ENCODE measurements at regions not wholly inside any gene's neighbourhood (a gene's known extent, or its start where the extent isn't known, plus 50 kb on each side); places are given as distances from the start of the nearest gene placed in this dataset.

DNA sequence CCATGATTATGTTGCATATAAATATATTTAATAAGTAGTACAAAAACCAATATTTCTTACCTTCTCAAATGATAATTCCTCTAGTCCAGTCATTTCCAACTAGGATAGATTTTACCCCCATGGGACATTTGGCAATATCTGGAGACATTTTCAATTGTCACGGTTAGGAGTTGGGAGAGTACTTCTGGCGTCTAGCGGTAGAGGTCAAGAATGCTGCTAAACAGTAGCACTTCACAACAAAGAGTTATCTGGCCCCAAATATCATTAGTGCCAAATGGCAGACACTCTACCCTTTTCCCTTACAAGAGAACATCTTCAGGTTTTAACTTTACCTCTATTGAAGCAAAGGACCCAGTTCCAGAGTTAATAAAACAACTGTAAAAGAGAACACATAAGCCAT lies 168.1 kb downstream of the FAT4 start:
- TF ChIP-seq, protein P1, sequence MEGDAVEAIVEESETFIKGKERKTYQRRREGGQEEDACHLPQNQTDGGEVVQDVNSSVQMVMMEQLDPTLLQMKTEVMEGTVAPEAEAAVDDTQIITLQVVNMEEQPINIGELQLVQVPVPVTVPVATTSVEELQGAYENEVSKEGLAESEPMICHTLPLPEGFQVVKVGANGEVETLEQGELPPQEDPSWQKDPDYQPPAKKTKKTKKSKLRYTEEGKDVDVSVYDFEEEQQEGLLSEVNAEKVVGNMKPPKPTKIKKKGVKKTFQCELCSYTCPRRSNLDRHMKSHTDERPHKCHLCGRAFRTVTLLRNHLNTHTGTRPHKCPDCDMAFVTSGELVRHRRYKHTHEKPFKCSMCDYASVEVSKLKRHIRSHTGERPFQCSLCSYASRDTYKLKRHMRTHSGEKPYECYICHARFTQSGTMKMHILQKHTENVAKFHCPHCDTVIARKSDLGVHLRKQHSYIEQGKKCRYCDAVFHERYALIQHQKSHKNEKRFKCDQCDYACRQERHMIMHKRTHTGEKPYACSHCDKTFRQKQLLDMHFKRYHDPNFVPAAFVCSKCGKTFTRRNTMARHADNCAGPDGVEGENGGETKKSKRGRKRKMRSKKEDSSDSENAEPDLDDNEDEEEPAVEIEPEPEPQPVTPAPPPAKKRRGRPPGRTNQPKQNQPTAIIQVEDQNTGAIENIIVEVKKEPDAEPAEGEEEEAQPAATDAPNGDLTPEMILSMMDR (conservative IDR thresholded peaks at IDR 0.05 in 1 of 2, IDR thresholded peaks at IDR 0.05 in 1 of 2; ENCODE audit: low read depth in 1 of 2, low read length in 2 of 2): no peak
- TF ChIP-seq EZH2 (IDR thresholded peaks at IDR 0.05; ENCODE audit: low read length, missing control alignments): no peak

All from fibroblast of lung (primary cell).